ENCODE measurements at regions not wholly inside any gene's neighbourhood (a gene's known extent, or its start where the extent isn't known, plus 50 kb on each side); places are given as distances from the start of the nearest gene placed in this dataset.
"Not testable (repeated sequence)": the region's sequence is repeated elsewhere in the genome, so short reads cannot be mapped to it uniquely, and the experiment has no call there.

DNA sequence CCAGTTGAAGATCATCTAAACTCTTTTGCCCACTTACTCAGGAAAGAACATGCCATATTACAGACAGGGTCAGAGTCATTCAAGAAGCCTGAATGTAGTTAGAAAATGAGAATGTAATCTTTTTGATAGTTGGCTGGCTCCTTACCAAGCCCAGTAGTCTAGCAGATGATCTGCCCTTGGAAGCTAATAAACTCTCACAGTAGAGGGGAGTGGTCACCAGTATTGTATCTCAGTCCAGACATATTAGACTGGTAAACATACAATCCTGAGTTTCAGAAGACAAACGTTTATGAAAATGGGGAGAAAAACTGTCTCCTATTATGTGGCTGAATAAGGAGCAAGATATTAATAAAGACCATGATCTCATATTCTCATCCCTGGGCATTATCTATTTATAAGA is 65.3 kb downstream of the SEPTIN7 start:
- Histone ChIP-seq H3K27ac (no peak overlapping the region), H3K36me3 (replicated peaks in 1 of 2; ENCODE audit: insufficient read depth in 1 of 2, low read depth in 2 of 2) (peaks cover 0 to 4% of the 10 kb centered on the region in 2 donors), H3K4me3 (no peak overlapping the region), H3K27me3 (no peaks in the 10 kb centered on the region), H3K4me1 (peaks cover 6% of the 10 kb centered on the region), H3K9me3 (no peaks in the 10 kb centered on the region)
- 27 to 33% methylated on average over 1 of the region's 1 CpG for whole genome bisulfite sequencing, 2 donors
- no peak for TF ChIP-seq POLR2A (IDR thresholded peaks at IDR 0.05)
- no peak for TF ChIP-seq CTCF (IDR thresholded peaks at IDR 0.05)
- intact Hi-C loops (cut with DNase I), result no loop called here
- ATAC-seq (no peak), DNase-seq (no peak)

- H3K4me1 ChIP-seq; H3K27ac ChIP-seq; ATAC-seq; intact Hi-C loops (cut with DNase I); DNase-seq; H3K4me3 ChIP-seq; H3K27me3 ChIP-seq; H3K36me3 ChIP-seq (replicated peaks in 1 of 2; ENCODE audit: insufficient read depth in 1 of 2, low read depth in 2 of 2); H3K9me3 ChIP-seq: not testable (repeated sequence)
- WGBS, 2 donors, result 44 to 56% methylated on average over 1 of the region's 1 CpG
Measured at GRCh38 chr7:35869117-35869516, 68.3 kb downstream of the SEPTIN7 start.

- peaks cover 6% of the 10 kb centered on the region for H3K4me1 ChIP-seq
- TF ChIP-seq CTCF (IDR thresholded peaks at IDR 0.05) (no peak), POLR2A (IDR thresholded peaks at IDR 0.05) (no peak)
- no peaks in the 10 kb centered on the region for H3K9me3 ChIP-seq
- no peak overlapping the region for H3K27ac ChIP-seq
- ATAC-seq (no peak), DNase-seq (no peak)
- intact Hi-C loops (cut with DNase I), result no loop called here
- H3K27me3 ChIP-seq, result no peaks in the 10 kb centered on the region
- peaks cover 0 to 2% of the 10 kb centered on the region in 2 donors for H3K36me3 ChIP-seq (replicated peaks in 1 of 2; ENCODE audit: insufficient read depth in 1 of 2, low read depth in 2 of 2)
- 77 to 84% methylated on average over 5 of the region's 5 CpGs for WGBS, 2 donors
- H3K4me3 ChIP-seq, result no peak overlapping the region
Measured at GRCh38 chr7:35869810-35870209, 69.0 kb downstream of the SEPTIN7 start.

GRCh38 chr7:35871856-35872255 is 71.0 kb downstream of the SEPTIN7 start:
- Histone ChIP-seq H3K4me1 (no peaks in the 10 kb centered on the region), H3K9me3 (no peaks in the 10 kb centered on the region), H3K27ac (no peak overlapping the region), H3K4me3 (no peak overlapping the region), H3K36me3 (replicated peaks in 1 of 2; ENCODE audit: insufficient read depth in 1 of 2, low read depth in 2 of 2) (peaks cover 0 to 2% of the 10 kb centered on the region in 2 donors), H3K27me3 (no peaks in the 10 kb centered on the region)
- DNase-seq (no peak), ATAC-seq (no peak)
- intact Hi-C loops (cut with DNase I), result no loop called here
- TF ChIP-seq CTCF (IDR thresholded peaks at IDR 0.05), result no peak

DNA sequence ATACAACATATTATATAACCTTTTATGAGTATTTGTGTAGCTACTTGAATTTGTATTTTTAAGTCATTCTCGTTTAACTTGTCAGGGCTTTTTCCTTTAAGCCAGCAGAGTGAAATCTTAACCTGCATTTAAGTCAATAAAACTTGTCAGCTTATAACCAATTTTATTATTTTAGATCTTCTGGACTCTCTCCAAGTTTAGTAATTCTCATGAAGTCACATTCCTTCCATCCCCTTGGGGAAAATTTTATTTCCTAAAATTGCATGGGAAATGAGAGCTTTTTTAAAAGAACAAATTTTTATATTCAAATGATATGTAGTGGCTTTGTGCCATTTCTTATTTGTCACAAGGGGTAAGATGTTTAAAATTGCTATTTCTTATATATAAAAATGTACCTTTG is 74.0 kb downstream of the SEPTIN7 start:
- 46 to 55% methylated on average over 1 of the region's 1 CpG for WGBS, 2 donors
- no peak overlapping the region for H3K4me3 ChIP-seq
- no peaks in the 10 kb centered on the region for H3K9me3 ChIP-seq
- no peaks in the 10 kb centered on the region for H3K4me1 ChIP-seq
- DNase-seq (no peak), ATAC-seq (no peak)
- H3K36me3 ChIP-seq (replicated peaks in 1 of 2; ENCODE audit: insufficient read depth in 1 of 2, low read depth in 2 of 2), result peaks cover 0 to 2% of the 10 kb centered on the region in 2 donors
- intact Hi-C loops (cut with DNase I), result no loop called here
- H3K27me3 ChIP-seq, result no peaks in the 10 kb centered on the region
- no peak for TF ChIP-seq POLR2A (IDR thresholded peaks at IDR 0.05)
- no peak for TF ChIP-seq CTCF (IDR thresholded peaks at IDR 0.05)
- no peak overlapping the region for H3K27ac ChIP-seq
